ENCODE measurements at regions not wholly inside any gene's neighbourhood (a gene's known extent, or its start where the extent isn't known, plus 50 kb on each side); places are given as distances from the start of the nearest gene placed in this dataset.

GRCh38 chr6:8888468-8888867, 453.1 kb upstream of the SLC35B3 start:
- TF ChIP-seq CTCF (conservative IDR thresholded peaks at IDR 0.05; ENCODE audit: control insufficient read depth, insufficient read depth, low read depth, low read length) = peak; percentile 11
- no peak for DNase-seq (ENCODE audit: low read depth)
- H3K4me3 ChIP-seq (ENCODE audit: control insufficient read depth, low read depth, low read length) = no peak overlapping the region

DNA sequence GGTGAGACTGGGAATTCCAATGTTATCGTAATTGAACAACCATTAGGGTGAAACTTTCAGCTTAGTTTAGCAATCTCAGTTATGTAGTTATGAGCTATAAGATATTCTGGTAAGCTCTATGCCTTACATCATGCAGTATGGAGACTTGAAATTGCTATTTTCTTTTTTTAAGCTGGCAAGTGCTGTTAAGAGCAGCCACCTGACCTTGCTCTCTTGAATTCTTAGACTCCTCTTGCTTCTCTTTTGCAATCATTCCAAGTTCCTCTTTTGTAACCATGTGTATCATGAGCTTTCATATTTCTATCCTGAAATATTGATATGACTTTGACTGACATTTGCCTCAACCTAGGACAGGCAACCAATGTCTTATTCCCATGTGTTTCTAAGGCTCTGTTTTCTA, 446.3 kb upstream of the SLC35B3 start:
- no peak overlapping the region for H3K4me3 ChIP-seq (ENCODE audit: control insufficient read depth, low read depth, low read length)
- no peak for DNase-seq (ENCODE audit: low read depth)
- TF ChIP-seq CTCF (conservative IDR thresholded peaks at IDR 0.05; ENCODE audit: control insufficient read depth, insufficient read depth, low read depth, low read length) = no peak

GRCh38 chr6:8879334-8879733, 444.0 kb upstream of the SLC35B3 start:
- no peak for DNase-seq (ENCODE audit: low read depth)
- TF ChIP-seq CTCF (conservative IDR thresholded peaks at IDR 0.05; ENCODE audit: control insufficient read depth, insufficient read depth, low read depth, low read length) = no peak
- H3K4me3 ChIP-seq (ENCODE audit: control insufficient read depth, low read depth, low read length) = no peak overlapping the region

DNA sequence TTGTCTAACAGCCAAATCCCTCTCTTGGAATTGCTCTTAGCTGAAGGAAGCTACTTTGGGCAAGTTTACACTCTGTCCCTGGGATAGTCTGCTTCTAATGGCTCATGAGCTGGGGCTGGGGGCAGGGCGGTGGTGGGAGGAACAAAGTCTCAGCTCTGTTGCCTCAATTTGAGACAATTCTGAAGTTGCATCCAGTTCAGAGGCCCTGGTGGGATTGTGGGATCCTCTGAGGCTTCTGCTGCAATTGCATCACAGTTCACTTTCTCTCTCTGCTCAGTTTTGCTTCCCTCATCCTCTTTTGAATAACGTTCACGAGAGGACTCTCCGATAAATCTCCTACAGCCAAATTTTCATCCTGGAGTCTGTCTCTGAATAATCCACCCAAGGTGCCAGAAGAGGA, 440.6 kb upstream of the SLC35B3 start:
- DNase-seq (ENCODE audit: low read depth) = no peak
- no peak overlapping the region for H3K4me3 ChIP-seq (ENCODE audit: control insufficient read depth, low read depth, low read length)
- no peak for TF ChIP-seq CTCF (conservative IDR thresholded peaks at IDR 0.05; ENCODE audit: control insufficient read depth, insufficient read depth, low read depth, low read length)

- TF ChIP-seq CTCF (conservative IDR thresholded peaks at IDR 0.05; ENCODE audit: control insufficient read depth, insufficient read depth, low read depth, low read length) = no peak
- H3K4me3 ChIP-seq (ENCODE audit: control insufficient read depth, low read depth, low read length) = no peak overlapping the region
- no peak for DNase-seq (ENCODE audit: low read depth)
These were observed 437.2 kb upstream of the SLC35B3 start for GRCh38 chr6:8872589-8872988.

- TF ChIP-seq CTCF (conservative IDR thresholded peaks at IDR 0.05; ENCODE audit: control insufficient read depth, insufficient read depth, low read depth, low read length) = no peak
- DNase-seq (ENCODE audit: low read depth) = no peak
- H3K4me3 ChIP-seq (ENCODE audit: control insufficient read depth, low read depth, low read length) = no peak overlapping the region
These were observed 430.1 kb upstream of the SLC35B3 start for GRCh38 chr6:8865451-8865850.

DNA sequence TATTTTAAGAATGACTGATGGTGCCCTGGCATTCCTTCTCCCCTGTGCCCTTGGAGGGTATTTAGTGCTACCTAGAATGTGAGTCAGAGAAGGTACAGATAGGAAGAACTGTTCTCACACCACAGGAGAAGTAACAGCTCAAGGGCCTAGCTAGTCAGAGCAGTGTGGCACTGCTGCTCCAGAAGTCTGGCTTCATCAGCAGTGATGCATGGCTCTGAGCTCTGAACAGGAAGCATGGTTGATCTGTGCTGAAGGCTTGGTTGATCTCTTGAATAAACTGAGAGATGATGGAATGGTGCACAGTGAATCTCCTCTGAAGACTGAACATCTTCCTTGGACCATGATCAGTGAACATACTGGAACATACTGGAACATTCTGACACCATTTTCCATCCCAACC, 425.3 kb upstream of the SLC35B3 start:
- TF ChIP-seq CTCF (conservative IDR thresholded peaks at IDR 0.05; ENCODE audit: control insufficient read depth, insufficient read depth, low read depth, low read length) = no peak
- H3K4me3 ChIP-seq (ENCODE audit: control insufficient read depth, low read depth, low read length) = no peak overlapping the region
- no peak for DNase-seq (ENCODE audit: low read depth)
